ENCODE measurements at regions not wholly inside any gene's neighbourhood (a gene's known extent, or its start where the extent isn't known, plus 50 kb on each side); places are given as distances from the start of the nearest gene placed in this dataset.

- TF ChIP-seq CTCF (IDR thresholded peaks at IDR 0.05) (no peak), POLR2A (IDR thresholded peaks at IDR 0.05) (no peak), EP300 (IDR thresholded peaks at IDR 0.05; ENCODE audit: low read depth) (no peak), POLR2AphosphoS5 (IDR thresholded peaks at IDR 0.05) (no peak)
Observed at GRCh38 chr4:167555338-167556022, 321.2 kb upstream of the SPOCK3 start.

Measured in transverse colon (tissue), 4 donors.